Thyroid gland (tissue), 4 donors: ENCODE measurements at regions not wholly inside any gene's neighbourhood (a gene's known extent, or its start where the extent isn't known, plus 50 kb on each side); places are given as distances from the start of the nearest gene placed in this dataset.

ENCODE experiments used
- POLR2A ChIP-seq, 2 donors: fragments of 450-650 bp; IDR thresholded peaks; one replicate each; pipeline ENCODE4 v1.6.1; 2017; ENCODE audit warnings: antibody characterized with exemption in 2 of 2, mild to moderate bottlenecking in 2 of 2, moderate library complexity in 1 of 2
- TF ChIP-seq, protein P1 (sequence below), 6 experiments: fragments of 200-600 bp in 3 of 6; fragments of 450-650 bp in 3 of 6; sonication (generic) in 3 of 6; IDR thresholded peaks; one replicate each; pipeline ENCODE4 v1.5.1; 2016 to 2019; ENCODE audit warnings: antibody characterized with exemption in 6 of 6, mild to moderate bottlenecking in 2 of 6, inconsistent platforms in 1 of 6, moderate library complexity in 1 of 6

DNA sequence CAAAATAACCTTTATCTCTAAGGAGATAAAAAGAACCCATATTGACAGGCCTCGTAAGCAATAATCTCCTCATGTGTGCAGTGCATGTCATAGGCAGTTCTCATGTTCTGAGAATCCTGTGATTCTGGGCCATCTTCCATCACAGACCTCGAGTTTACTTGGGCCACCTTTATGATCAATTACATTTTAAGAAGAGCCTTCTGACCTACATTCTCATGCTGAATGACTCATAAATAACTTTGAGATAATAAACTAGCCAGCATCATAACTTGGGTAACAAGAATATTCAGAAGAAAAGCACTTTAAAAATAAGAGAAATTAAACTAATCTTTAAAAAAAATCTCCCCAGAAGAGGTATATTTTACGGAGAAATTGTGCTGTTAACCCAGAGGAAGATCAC is 310.7 kb upstream of the ZNF717 start:
- TF ChIP-seq, protein P1, sequence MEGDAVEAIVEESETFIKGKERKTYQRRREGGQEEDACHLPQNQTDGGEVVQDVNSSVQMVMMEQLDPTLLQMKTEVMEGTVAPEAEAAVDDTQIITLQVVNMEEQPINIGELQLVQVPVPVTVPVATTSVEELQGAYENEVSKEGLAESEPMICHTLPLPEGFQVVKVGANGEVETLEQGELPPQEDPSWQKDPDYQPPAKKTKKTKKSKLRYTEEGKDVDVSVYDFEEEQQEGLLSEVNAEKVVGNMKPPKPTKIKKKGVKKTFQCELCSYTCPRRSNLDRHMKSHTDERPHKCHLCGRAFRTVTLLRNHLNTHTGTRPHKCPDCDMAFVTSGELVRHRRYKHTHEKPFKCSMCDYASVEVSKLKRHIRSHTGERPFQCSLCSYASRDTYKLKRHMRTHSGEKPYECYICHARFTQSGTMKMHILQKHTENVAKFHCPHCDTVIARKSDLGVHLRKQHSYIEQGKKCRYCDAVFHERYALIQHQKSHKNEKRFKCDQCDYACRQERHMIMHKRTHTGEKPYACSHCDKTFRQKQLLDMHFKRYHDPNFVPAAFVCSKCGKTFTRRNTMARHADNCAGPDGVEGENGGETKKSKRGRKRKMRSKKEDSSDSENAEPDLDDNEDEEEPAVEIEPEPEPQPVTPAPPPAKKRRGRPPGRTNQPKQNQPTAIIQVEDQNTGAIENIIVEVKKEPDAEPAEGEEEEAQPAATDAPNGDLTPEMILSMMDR (IDR thresholded peaks at IDR 0.05): no peak
- TF ChIP-seq POLR2A (IDR thresholded peaks at IDR 0.05): no peak
